Stomach (tissue), 8 donors: ENCODE measurements at regions not wholly inside any gene's neighbourhood (a gene's known extent, or its start where the extent isn't known, plus 50 kb on each side); places are given as distances from the start of the nearest gene placed in this dataset.
A peak's percentile ranks its signal among the peaks of the same experiment; 100 is the strongest.

Experiments
- DNase-seq, 2 donors: peaks; one replicate each; pipeline versions ENCODE4 v3.0.0 to v3.0.0-alpha.2; 2013 to 2019
- H3K27ac ChIP-seq, 5 donors: fragments of 200-600 bp in 4 of 5; sonication (generic) in 4 of 5; one replicate each; pipeline ENCODE4 v1.5.1; 2013 to 2019; ENCODE audit warnings: mild to moderate bottlenecking in 1 of 5, moderate library complexity in 1 of 5
- H3K27me3 ChIP-seq, 3 donors: fragments of 200-600 bp; sonication (generic); one replicate each; pipeline ENCODE4 v1.5.1; 2017 to 2019; ENCODE audit warnings: mixed run types in 1 of 3
- H3K36me3 ChIP-seq, 4 donors: fragments of 200-600 bp; sonication (generic); 1 replicate in 3 of 4; 2 replicates in 1 of 4; pipeline ENCODE4 v1.5.1; 2016 to 2019
- H3K4me1 ChIP-seq, 4 donors: fragments of 200-600 bp; sonication (generic); one replicate each; pipeline ENCODE4 v1.5.1; 2016 to 2019
- H3K4me3 ChIP-seq, 4 donors: fragments of 200-600 bp; sonication (generic) in 3 of 4; one replicate each; pipeline ENCODE4 v1.5.1; 2016 to 2019; ENCODE audit warnings: mild to moderate bottlenecking in 1 of 4
- H3K9me3 ChIP-seq, 4 donors: fragments of 200-600 bp; sonication (generic); one replicate each; pipeline ENCODE4 v1.5.1; 2016 to 2019
- EP300 ChIP-seq: sonication (generic); formaldehyde crosslinking; IDR thresholded peaks from one replicate; pipeline ENCODE4 v1.6.1; 2017; ENCODE audit warnings: antibody characterized with exemption
- POLR2A ChIP-seq, 4 donors: fragments of 450-650 bp; IDR thresholded peaks; one replicate each; pipeline ENCODE4 v1.6.1; 2016; ENCODE audit warnings: antibody characterized with exemption in 4 of 4, control low read depth in 2 of 4, mild to moderate bottlenecking in 1 of 4, moderate library complexity in 1 of 4
- POLR2AphosphoS5 ChIP-seq, 3 donors: sonication (generic); formaldehyde crosslinking; IDR thresholded peaks; one replicate each; pipeline ENCODE4 v1.6.1; 2016; ENCODE audit warnings: antibody characterized with exemption in 3 of 3
- WGBS, 5 donors: extraction: QIAGEN DNeasy Blood & Tissue Kit in 3 of 5; methylation state at CpG; one replicate each; pipeline versions ENCODE4 v1.1.5 to v1.1.7; 2013 to 2018; 5-methylcytosine and 5-hydroxymethylcytosine counted together
- intact Hi-C: fragments of 100-400 bp; cut with DNase I; formaldehyde crosslinking; loops from one replicate; pipeline ENCODE4 v1.15.1; 2023; ENCODE audit warnings: low total_unique reads
- TF ChIP-seq, protein P1 (sequence below), 7 experiments: fragments of 450-650 bp in 4 of 7; fragments of 200-600 bp in 3 of 7; sonication (generic) in 3 of 7; IDR thresholded peaks; one replicate each; pipeline ENCODE4 v1.5.1; 2016 to 2019; ENCODE audit warnings: antibody characterized with exemption in 7 of 7, control low read depth in 2 of 7, mild to moderate bottlenecking in 1 of 7
- donor health status: healthy with polysubstance abuse.
- donor health status: Bipolar disorder and iron deficiency.
- donor health status: healthy.

DNA sequence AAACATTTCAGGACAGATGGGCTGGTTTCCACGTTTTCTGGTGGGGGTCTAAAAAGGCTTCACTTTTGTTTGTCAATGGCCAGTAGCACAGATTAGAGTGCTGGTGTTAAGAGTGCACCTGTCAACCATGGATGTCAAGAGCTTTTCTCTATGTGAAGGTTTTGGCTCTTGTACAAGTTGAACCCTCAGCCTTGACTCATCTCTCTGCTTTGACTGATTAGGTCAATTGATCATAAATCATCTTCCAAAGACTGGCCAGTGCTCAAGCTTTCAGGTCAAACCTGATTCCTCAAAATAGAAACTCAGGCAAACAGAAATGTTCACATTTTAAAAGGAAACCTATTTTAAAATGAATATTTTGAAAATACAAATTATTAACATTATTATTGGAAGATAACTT, 59.6 kb upstream of the SP4 start:
- no peak for TF ChIP-seq POLR2AphosphoS5 (IDR thresholded peaks at IDR 0.05)
- TF ChIP-seq EP300: no peak
- no peak for TF ChIP-seq POLR2A (IDR thresholded peaks at IDR 0.05)
- H3K4me3 ChIP-seq: no peak overlapping the region
- intact Hi-C loops: no loop called here
- DNase-seq: no peak
- no peaks in the 10 kb centered on the region for H3K27me3 ChIP-seq
- H3K36me3 ChIP-seq: no peaks in the 10 kb centered on the region
- 27 to 44% (median 41%) methylated on average over 1 of the region's 1 CpG for WGBS, 5 donors
- no peaks in the 10 kb centered on the region for H3K9me3 ChIP-seq
- H3K4me1 ChIP-seq: peaks cover 0 to 26% (median 4%) of the 10 kb centered on the region in 4 donors
- no peak overlapping the region for H3K27ac ChIP-seq

DNA sequence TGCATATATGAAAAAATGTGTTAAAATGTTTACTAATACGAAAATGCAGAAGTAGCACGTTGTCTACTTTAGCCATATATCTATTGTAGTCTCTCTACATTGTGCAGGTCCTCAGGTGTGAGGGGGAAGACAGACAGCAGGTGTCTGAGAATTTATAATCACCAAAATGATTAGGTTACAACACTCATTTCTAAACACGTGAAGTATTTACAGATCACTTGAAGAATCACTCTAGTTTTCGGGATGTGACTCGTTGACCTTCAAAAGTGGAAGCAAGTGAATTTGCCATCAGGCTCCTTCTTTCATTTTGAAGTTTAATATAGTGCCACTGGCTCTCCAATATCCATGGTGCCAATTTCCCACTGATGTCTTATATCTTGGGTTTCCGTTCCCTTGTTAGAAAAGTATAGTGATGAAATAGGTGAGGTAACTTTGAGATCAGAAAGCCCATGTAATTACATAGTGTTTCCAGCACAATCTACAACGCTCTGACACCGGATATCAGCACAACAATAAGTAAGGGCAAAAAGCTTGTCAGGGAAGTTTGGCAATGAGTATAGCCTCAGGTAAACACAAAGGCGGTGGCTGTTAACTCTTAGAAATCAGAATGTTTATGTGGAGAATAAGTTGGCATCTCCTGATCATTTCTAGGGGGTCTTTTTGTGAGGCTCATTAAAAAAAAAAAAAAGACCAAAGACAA, 57.5 kb upstream of the SP4 start:
- TF ChIP-seq EP300 (no peak), POLR2A (IDR thresholded peaks at IDR 0.05) (no peak), POLR2AphosphoS5 (IDR thresholded peaks at IDR 0.05) (no peak)
- TF ChIP-seq, protein P1, sequence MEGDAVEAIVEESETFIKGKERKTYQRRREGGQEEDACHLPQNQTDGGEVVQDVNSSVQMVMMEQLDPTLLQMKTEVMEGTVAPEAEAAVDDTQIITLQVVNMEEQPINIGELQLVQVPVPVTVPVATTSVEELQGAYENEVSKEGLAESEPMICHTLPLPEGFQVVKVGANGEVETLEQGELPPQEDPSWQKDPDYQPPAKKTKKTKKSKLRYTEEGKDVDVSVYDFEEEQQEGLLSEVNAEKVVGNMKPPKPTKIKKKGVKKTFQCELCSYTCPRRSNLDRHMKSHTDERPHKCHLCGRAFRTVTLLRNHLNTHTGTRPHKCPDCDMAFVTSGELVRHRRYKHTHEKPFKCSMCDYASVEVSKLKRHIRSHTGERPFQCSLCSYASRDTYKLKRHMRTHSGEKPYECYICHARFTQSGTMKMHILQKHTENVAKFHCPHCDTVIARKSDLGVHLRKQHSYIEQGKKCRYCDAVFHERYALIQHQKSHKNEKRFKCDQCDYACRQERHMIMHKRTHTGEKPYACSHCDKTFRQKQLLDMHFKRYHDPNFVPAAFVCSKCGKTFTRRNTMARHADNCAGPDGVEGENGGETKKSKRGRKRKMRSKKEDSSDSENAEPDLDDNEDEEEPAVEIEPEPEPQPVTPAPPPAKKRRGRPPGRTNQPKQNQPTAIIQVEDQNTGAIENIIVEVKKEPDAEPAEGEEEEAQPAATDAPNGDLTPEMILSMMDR (IDR thresholded peaks at IDR 0.05): no peak
- Histone ChIP-seq H3K36me3 (no peaks in the 10 kb centered on the region), H3K4me3 (no peak overlapping the region), H3K27me3 (no peaks in the 10 kb centered on the region), H3K9me3 (no peaks in the 10 kb centered on the region), H3K4me1 (peaks cover 0 to 18% (median 4%) of the 10 kb centered on the region in 4 donors), H3K27ac (no peak overlapping the region)
- 41 to 58% (median 55%) methylated on average over 9 of the region's 9 CpGs for WGBS, 5 donors
- intact Hi-C loops: no loop called here
- DNase-seq: peak in 1 of 2 donors; percentile 33

DNA sequence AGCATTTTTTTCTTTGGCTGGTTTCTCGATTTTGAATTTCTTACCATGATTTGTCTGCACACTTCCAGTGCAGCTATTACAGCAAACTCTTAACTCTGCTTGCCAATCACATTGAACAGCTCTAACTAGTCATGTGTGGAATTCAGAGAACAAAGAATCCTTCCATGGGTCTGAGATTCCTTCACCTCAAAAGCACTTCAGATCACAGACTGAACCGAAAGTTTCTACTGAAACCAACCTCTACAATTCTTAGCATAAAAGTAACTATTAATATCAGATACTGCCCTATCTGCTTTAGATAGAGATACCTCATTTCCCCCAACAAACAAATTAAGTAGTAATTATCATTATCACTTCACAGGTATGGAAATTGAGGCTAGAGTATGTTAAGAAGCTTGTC, 56.5 kb upstream of the SP4 start:
- H3K4me3 ChIP-seq: no peak overlapping the region
- H3K9me3 ChIP-seq: no peaks in the 10 kb centered on the region
- no peak for TF ChIP-seq POLR2A (IDR thresholded peaks at IDR 0.05)
- TF ChIP-seq, protein P1 (IDR thresholded peaks at IDR 0.05): no peak
- WGBS, 5 donors: 36 to 66% (median 42%) methylated on average over 2 of the region's 2 CpGs
- H3K4me1 ChIP-seq: peaks cover 0 to 10% (median 3%) of the 10 kb centered on the region in 4 donors
- intact Hi-C loops: no loop called here
- H3K36me3 ChIP-seq: no peaks in the 10 kb centered on the region
- H3K27ac ChIP-seq: no peak overlapping the region
- no peaks in the 10 kb centered on the region for H3K27me3 ChIP-seq
- DNase-seq: no peak

DNA sequence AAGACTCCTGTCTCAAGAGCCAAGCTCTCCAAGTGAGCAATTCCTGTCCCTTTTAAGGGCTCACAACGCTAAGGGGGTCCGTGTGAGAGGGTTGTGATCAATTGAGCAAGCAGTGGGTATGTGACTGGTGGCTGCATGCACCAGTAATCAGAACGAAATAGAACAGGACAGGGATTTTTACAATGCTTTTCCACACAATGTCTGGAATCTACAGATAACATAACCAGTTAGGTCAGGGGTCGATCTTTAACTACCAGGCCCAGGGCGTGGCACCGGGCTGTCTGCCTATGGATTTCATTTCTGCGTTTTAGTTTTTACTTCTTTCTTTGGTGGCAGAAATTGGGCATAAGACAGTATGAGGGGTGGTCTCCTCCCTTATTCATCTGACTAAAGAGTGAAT, 54.9 kb upstream of the SP4 start:
- TF ChIP-seq, protein P1 (IDR thresholded peaks at IDR 0.05): no peak
- TF ChIP-seq POLR2AphosphoS5 (IDR thresholded peaks at IDR 0.05) (no peak), POLR2A (IDR thresholded peaks at IDR 0.05) (no peak), EP300 (no peak)
- H3K9me3 ChIP-seq: peaks cover 0 to 13% (median 4%) of the 10 kb centered on the region in 4 donors
- H3K4me3 ChIP-seq: no peak overlapping the region
- H3K27ac ChIP-seq: no peak overlapping the region
- no peak for DNase-seq
- 89 to 95% (median 92%) methylated on average over 7 of the region's 7 CpGs for WGBS, 5 donors
- H3K4me1 ChIP-seq: no peaks in the 10 kb centered on the region
- H3K36me3 ChIP-seq: no peaks in the 10 kb centered on the region
- intact Hi-C loops: no loop called here
- H3K27me3 ChIP-seq: no peaks in the 10 kb centered on the region

DNA sequence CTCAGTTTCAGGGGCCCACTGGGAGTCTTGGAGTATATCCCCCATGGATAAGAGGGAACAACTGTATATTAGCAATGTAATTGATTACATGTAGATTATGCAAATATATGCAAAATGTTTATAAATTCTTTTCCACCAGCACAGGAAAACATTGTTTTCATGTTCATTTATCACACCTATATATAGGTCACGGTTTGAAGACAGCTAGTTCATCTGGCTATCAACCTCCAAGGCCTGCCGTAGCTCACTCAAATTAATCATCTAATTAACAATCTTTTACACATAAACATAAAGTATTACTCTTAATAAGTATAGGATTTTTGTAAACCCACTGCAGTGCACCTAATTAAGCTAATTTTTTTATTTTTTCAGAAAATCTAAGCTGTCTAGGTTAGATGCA, 53.7 kb upstream of the SP4 start:
- TF ChIP-seq, protein P1 (IDR thresholded peaks at IDR 0.05): no peak
- no peak for TF ChIP-seq POLR2A (IDR thresholded peaks at IDR 0.05)
- TF ChIP-seq POLR2AphosphoS5 (IDR thresholded peaks at IDR 0.05): no peak
- no peak for TF ChIP-seq EP300
- H3K27me3 ChIP-seq: no peaks in the 10 kb centered on the region
- DNase-seq: no peak
- WGBS, 5 donors: 91 to 97% (median 93%) methylated on average over 2 of the region's 2 CpGs
- intact Hi-C loops: no loop called here
- no peaks in the 10 kb centered on the region for H3K36me3 ChIP-seq
- H3K9me3 ChIP-seq: peaks cover 0 to 16% (median 6%) of the 10 kb centered on the region in 4 donors
- H3K27ac ChIP-seq: no peak overlapping the region
- H3K4me1 ChIP-seq: no peaks in the 10 kb centered on the region
- H3K4me3 ChIP-seq: no peak overlapping the region
